OCI-M2 (cell line): ENCODE measurements at regions not wholly inside any gene's neighbourhood (a gene's known extent, or its start where the extent isn't known, plus 50 kb on each side); places are given as distances from the start of the nearest gene placed in this dataset.

Source experiments
- DNase-seq: peaks from one replicate; lab custom pipeline; 2025; ENCODE audit not compliant: unreplicated experiment; lab: John Stamatoyannopoulos, UW

- DNase-seq, result no peak
Measured at GRCh38 chr2:2839393-2839781, 508.3 kb upstream of the MYT1L start.

- DNase-seq, result no peak
Measured at GRCh38 chr2:2838548-2838845, 507.4 kb upstream of the MYT1L start.

- no peak for DNase-seq
Measured at GRCh38 chr2:2837746-2838547, 506.9 kb upstream of the MYT1L start.

GRCh38 chr2:2836343-2837070 lies 505.4 kb upstream of the MYT1L start:
- no peak for DNase-seq

GRCh38 chr2:2834516-2835254 lies 503.6 kb upstream of the MYT1L start:
- no peak for DNase-seq

GRCh38 chr2:2834105-2834504 lies 503.0 kb upstream of the MYT1L start:
- DNase-seq, result no peak

- DNase-seq, result no peak
Measured at GRCh38 chr2:2832657-2833056, 501.6 kb upstream of the MYT1L start.

- DNase-seq, result no peak
Measured at GRCh38 chr2:2831633-2832032, 500.6 kb upstream of the MYT1L start.

- DNase-seq, result no peak
Measured at GRCh38 chr2:2830576-2830975, 499.5 kb upstream of the MYT1L start.

GRCh38 chr2:2828774-2829368 lies 497.8 kb upstream of the MYT1L start:
- no peak for DNase-seq

- no peak for DNase-seq
Measured at GRCh38 chr2:2827761-2828221, 496.7 kb upstream of the MYT1L start.

GRCh38 chr2:2827046-2827636 lies 496.1 kb upstream of the MYT1L start:
- no peak for DNase-seq

GRCh38 chr2:2826621-2827020 lies 495.5 kb upstream of the MYT1L start:
- no peak for DNase-seq

GRCh38 chr2:2826209-2826551 lies 495.1 kb upstream of the MYT1L start:
- no peak for DNase-seq

GRCh38 chr2:2825516-2826208 lies 494.6 kb upstream of the MYT1L start:
- DNase-seq, result no peak

- no peak for DNase-seq
Measured at GRCh38 chr2:2825062-2825461, 494.0 kb upstream of the MYT1L start.

- DNase-seq, result no peak
Measured at GRCh38 chr2:2824588-2824987, 493.5 kb upstream of the MYT1L start.

GRCh38 chr2:2823061-2823753 lies 492.1 kb upstream of the MYT1L start:
- DNase-seq, result no peak

GRCh38 chr2:2822143-2822542 lies 491.1 kb upstream of the MYT1L start:
- no peak for DNase-seq

GRCh38 chr2:2812648-2813047 lies 481.6 kb upstream of the MYT1L start:
- no peak for DNase-seq
